Esophagus muscularis mucosa (tissue), 3 donors: ENCODE measurements at regions not wholly inside any gene's neighbourhood (a gene's known extent, or its start where the extent isn't known, plus 50 kb on each side); places are given as distances from the start of the nearest gene placed in this dataset.

Experiments
- POLR2AphosphoS5 ChIP-seq, 2 donors: sonication (generic); formaldehyde crosslinking; IDR thresholded peaks; one replicate each; pipeline ENCODE4 v1.6.1; 2017; ENCODE audit warnings: antibody characterized with exemption in 2 of 2
- TF ChIP-seq, protein P1 (sequence below), 3 experiments: fragments of 200-600 bp in 2 of 3; fragments of 450-650 bp in 1 of 3; sonication (generic) in 2 of 3; IDR thresholded peaks; one replicate each; pipeline ENCODE4 v1.5.1; 2017 to 2019; ENCODE audit warnings: antibody characterized with exemption in 3 of 3, mild to moderate bottlenecking in 2 of 3, moderate library complexity in 1 of 3

- no peak for TF ChIP-seq POLR2AphosphoS5 (IDR thresholded peaks at IDR 0.05)
- TF ChIP-seq, protein P1, sequence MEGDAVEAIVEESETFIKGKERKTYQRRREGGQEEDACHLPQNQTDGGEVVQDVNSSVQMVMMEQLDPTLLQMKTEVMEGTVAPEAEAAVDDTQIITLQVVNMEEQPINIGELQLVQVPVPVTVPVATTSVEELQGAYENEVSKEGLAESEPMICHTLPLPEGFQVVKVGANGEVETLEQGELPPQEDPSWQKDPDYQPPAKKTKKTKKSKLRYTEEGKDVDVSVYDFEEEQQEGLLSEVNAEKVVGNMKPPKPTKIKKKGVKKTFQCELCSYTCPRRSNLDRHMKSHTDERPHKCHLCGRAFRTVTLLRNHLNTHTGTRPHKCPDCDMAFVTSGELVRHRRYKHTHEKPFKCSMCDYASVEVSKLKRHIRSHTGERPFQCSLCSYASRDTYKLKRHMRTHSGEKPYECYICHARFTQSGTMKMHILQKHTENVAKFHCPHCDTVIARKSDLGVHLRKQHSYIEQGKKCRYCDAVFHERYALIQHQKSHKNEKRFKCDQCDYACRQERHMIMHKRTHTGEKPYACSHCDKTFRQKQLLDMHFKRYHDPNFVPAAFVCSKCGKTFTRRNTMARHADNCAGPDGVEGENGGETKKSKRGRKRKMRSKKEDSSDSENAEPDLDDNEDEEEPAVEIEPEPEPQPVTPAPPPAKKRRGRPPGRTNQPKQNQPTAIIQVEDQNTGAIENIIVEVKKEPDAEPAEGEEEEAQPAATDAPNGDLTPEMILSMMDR (IDR thresholded peaks at IDR 0.05): no peak
These were observed 71.1 kb downstream of the OSR1 start for GRCh38 chr2:19287324-19287723.
